Fibroblast of the aortic adventitia (primary cell): ENCODE measurements at regions not wholly inside any gene's neighbourhood (a gene's known extent, or its start where the extent isn't known, plus 50 kb on each side); places are given as distances from the start of the nearest gene placed in this dataset.

Source experiments
- DNase-seq: peaks from one replicate; pipeline ENCODE4 v3.0.0-alpha.2; 2010; ENCODE audit warnings: low read depth
- H3K4me3 ChIP-seq: 2 replicates; pipeline ENCODE4 v1.5.1; 2011; ENCODE audit warnings: low read depth, mild to moderate bottlenecking, control low read depth, low read length, moderate library complexity
- TF ChIP-seq, protein P1 (sequence below): IDR thresholded peaks from 2 replicates; pipeline ENCODE4 v1.5.1; 2011; ENCODE audit warnings: mild to moderate bottlenecking, low read length, control low read depth, inconsistent platforms; ENCODE audit not compliant: insufficient read depth

DNA sequence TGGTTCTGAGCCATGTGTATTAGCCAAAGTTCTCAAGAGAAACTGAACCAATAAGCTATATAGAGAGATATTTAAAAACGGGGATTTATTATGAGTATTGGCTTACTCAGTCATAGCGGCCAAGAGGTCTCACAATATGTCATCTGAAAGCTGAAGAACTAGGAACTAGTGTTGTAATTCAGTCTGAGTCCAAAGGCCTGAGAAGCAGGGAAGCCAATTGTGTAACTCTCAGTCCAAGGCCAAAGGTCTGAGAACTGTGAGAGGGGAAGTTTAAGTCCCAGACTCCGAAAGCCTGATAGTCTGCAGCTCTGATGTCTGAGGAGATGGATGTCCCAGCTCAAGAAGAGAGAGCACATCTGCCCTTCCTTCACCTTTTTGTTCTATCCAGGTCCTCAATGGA is 344.8 kb upstream of the USP15 start:
- TF ChIP-seq, protein P1, sequence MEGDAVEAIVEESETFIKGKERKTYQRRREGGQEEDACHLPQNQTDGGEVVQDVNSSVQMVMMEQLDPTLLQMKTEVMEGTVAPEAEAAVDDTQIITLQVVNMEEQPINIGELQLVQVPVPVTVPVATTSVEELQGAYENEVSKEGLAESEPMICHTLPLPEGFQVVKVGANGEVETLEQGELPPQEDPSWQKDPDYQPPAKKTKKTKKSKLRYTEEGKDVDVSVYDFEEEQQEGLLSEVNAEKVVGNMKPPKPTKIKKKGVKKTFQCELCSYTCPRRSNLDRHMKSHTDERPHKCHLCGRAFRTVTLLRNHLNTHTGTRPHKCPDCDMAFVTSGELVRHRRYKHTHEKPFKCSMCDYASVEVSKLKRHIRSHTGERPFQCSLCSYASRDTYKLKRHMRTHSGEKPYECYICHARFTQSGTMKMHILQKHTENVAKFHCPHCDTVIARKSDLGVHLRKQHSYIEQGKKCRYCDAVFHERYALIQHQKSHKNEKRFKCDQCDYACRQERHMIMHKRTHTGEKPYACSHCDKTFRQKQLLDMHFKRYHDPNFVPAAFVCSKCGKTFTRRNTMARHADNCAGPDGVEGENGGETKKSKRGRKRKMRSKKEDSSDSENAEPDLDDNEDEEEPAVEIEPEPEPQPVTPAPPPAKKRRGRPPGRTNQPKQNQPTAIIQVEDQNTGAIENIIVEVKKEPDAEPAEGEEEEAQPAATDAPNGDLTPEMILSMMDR, result no peak
- H3K4me3 ChIP-seq, result no peak overlapping the region
- no peak for DNase-seq

DNA sequence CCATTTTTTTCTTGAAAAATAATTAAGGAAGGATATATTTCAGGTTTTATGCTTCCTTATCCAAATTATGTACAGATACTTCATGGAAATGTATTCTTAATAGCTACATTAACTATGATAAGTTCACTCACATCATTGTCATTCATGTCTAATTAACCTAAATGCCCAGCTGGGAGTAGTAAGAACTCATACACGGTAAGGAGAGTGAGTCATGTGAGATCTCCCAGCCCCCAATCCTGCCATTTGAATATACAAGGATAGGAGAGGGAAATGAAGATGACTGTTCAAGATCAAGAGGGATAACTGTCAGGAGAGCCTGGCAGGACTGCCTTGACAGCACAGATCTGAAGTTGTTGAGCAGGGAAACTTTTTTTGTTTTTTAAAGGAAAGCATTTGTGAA is 343.4 kb upstream of the USP15 start:
- DNase-seq, result no peak
- TF ChIP-seq, protein P1, result no peak
- no peak overlapping the region for H3K4me3 ChIP-seq

DNA sequence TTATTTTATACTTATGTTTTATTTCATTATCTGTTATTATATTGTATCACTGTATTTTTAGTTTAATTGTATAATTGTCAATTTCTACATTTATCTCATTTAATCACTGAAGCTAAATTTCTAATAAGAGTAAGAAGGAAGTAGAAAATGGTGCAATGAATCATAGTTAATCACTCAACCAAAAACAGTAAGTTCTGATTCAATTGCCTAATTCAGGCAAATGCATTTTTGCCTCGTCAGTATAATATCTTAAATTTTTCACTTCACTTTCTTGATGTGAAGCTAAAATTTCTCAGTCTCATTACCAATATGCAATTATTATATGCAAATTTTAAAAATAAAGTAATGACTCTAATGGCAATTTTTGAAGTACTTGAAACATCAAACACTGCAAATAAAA is 340.5 kb upstream of the USP15 start:
- TF ChIP-seq, protein P1, result no peak
- H3K4me3 ChIP-seq, result no peak overlapping the region
- DNase-seq, result no peak

DNA sequence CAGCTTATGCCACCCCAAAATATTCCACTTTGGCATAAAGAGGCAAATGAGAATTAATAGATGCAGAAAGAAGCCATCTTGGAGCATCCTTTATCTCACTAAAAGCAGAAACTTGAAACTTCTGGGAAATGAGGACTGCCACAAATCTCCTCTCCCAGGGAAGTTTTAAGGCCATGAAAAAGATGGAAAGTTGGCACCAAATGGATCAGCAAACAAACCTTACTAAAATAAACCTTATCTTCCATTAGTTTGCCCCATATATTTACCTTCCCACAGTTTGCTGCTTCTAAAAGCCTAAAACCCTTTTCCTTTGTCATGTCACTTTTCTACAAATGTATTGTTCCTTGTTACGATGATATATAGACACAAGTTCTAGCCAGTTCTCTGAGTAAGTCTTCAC is 340.0 kb upstream of the USP15 start:
- TF ChIP-seq, protein P1, result no peak
- no peak for DNase-seq
- no peak overlapping the region for H3K4me3 ChIP-seq

DNA sequence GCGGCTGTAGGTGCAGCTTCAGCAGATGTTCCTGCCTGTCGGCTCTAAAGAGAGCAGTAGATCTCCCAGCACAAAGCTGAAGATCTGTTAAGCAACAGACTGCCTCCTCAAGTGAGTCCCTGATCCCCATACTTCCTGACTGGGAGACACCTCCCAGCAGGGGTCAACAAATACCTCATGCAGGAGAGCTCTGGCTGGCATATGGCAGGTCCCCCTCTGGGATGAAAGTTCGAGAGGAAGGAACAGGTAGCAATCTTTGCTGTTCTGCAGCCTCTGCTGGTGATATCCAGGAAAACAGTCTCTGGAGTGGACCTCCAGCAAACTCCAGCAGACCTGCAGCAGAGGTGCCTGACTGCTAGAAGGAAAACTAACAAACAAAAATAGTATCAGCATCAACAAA is 337.1 kb upstream of the USP15 start:
- DNase-seq, result no peak
- H3K4me3 ChIP-seq, result no peak overlapping the region
- TF ChIP-seq, protein P1, result no peak

DNA sequence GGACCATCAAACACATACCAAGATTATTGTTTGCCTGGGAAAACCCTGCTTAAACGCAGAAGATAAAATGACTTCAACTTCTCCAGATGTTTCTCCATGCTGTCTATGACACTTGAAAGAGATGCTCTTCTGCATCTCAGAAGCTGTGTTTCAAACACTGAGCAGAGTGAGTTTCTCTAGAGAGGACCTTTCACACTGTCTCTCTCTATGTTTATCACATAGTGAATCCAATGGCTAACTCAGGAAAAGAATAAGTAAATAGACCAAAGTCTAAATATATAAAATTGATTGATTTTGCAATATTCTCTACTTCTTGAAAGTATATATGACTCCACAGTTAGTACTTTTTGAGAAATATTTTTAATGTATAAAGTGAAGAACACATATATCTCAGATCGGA is 325.6 kb upstream of the USP15 start:
- no peak for DNase-seq
- TF ChIP-seq, protein P1, result no peak
- H3K4me3 ChIP-seq, result no peak overlapping the region

DNA sequence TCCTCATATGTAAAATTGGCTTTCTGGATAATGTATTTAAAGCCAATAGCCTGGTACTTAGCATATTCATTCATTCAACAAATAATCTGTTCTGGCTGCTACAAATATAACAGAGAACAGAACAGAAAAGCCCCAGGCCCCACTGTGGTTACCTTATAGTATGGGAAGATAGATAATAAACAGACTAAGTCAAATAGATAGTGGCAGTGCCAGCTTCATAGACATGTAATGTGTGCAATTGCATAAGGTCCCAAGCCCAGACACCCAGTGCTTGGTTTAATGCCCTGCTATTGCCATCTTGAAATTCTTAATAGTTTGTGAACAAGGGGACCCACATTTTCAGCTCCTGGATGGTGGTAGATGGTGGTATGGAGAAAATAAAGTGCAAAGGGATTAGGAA is 320.2 kb upstream of the USP15 start:
- no peak for DNase-seq
- H3K4me3 ChIP-seq, result no peak overlapping the region
- TF ChIP-seq, protein P1, result no peak
